LHCN-M2 (cell line): ENCODE measurements at regions not wholly inside any gene's neighbourhood (a gene's known extent, or its start where the extent isn't known, plus 50 kb on each side); places are given as distances from the start of the nearest gene placed in this dataset.
"Not testable (repeated sequence)": the region's sequence is repeated elsewhere in the genome, so short reads cannot be mapped to it uniquely, and the experiment has no call there.

Experiments
- DNase-seq: peaks from one replicate; pipeline ENCODE4 v3.0.0-alpha.2; 2012; ENCODE audit warnings: low read depth

DNA sequence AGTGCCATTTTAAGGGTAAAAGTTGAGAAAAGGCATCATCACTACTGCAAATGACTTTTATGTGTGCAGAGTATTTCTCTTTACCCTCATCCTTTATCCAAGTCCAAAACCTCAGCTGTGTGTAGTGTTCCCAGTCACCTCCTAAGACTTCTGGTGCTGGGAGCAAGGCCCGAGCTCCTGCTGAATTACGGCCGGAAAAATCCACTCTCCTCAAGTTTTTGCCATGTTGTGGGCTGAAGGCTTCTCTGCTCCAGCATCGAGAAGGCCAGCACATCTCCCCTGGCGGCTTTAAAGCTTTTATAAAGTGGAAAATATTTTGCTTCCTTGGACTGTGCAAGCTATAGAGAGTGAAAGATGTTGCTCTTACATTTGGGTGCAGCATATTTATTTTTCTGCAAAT is 153.2 kb upstream of the THBS2 start:
- DNase-seq: no peak

DNA sequence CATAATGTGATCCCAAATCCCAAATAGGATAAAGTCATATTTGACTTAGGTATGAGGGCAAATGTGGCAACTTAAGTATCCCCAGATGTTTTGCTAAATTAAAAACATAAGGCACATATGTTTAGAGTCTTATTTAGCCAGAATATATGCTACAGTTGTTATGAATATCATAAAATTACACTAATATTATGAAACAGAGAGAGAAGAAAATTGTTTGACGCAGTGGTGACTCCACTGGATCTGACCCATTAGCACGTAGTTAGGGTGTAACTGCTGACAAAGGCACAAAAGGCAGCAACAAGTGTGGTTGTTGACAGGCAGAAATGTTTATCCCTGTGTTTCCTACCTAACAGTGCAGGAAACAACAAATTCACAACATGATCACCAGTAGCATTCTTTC is 152.4 kb upstream of the THBS2 start:
- no peak for DNase-seq

DNA sequence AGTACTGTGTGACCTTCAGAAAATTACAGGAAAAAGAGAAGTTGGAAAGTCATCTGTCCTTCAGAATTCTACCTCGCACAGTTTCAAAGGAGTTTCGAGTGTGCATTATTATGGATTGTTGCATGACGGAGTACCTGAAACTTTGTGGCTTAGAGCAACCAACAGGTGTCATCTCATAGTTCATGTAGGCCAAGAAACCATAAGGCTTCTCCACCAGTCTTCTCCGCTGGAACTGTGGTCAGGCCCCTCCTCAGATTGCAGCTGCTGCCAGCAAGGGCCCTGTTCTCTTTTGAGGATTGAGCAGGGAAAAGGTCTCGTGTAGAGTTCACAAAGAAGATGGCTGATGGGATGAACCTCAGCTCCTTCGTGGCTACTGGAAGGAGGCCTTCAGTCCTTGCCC is 151.2 kb upstream of the THBS2 start:
- no peak for DNase-seq

DNA sequence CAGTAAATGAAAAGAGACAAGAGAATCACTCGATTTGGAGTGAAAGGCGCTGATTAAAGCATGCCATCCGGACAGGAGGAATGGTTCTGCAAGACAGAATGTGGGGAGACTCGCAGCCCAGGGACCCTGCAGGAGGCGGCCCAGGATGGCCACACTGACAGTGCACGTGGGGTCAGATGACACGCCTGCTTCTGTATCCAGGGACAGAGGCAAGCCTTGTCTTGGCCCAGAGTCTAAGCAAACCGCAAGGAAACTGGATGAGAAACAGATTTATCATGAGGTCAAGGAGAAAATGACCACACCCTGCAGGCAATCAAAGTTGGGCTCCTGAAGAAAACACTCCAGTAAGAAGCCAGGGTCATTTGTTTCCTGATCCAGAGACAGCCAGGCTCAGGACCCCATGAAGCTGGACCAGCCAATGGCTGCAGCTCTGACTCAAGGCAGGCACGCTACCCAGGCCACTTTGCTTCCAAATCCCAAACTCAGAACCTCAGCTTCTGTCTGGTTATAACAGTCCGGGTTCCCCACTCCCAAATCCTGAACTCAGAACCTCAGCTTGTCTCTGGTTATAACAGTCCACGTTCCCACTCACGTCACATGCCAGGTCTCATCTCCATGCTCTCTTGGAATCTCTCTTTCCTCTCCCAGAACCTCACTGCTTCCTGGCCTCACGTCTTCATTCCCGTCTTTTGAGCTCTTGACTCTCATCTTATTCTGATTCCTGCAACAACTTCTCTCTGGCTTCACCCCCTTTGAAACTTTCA is 144.9 kb upstream of the THBS2 start:
- DNase-seq: no peak

DNA sequence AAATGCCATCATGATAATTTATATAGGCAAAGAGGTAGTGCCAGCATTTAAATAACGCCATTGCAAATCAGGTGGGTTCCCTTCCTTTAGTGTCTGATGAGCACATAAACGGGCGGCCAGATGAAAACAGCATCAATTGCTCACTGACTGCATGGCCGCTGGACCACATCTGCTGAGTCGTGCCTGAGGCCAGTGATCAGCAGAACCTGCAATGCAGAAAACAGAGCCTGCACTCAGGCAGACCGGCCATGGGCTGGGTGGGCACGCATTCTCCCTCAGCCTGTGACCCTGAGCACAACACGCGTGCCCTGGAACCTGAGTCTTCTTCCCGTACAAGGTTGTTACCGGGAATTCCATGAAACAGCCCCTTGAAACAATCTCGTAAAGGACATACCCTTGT is 144.0 kb upstream of the THBS2 start:
- no peak for DNase-seq

DNA sequence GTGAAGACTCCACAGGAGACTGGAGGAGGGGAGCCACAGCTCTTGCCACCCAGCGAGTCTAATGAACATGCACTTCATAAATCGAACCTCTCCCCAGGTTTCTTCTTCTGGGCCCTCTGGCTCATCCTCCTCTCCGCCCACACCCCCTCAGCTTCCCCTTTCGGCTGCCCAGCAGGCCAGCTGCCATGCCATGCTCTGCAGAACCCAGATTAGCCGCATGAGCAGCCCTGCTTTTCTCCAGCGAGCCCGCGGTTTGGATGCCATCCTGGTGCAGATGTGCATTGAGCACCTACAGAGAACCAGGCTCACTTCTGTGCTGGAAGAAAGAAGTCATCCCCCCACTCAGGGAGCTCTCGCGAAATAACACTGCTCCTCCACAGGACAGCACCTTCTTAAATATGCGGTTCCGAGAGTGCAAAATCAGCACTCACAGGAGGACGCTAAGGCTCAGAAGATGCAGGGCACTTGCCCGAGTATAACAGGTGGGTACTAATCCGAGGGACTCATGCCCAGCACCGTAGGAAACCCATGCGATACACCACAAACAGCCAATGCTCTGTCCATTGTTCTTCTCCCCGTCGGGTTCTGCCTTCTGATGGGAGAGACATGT is 143.0 kb upstream of the THBS2 start:
- no peak for DNase-seq

DNA sequence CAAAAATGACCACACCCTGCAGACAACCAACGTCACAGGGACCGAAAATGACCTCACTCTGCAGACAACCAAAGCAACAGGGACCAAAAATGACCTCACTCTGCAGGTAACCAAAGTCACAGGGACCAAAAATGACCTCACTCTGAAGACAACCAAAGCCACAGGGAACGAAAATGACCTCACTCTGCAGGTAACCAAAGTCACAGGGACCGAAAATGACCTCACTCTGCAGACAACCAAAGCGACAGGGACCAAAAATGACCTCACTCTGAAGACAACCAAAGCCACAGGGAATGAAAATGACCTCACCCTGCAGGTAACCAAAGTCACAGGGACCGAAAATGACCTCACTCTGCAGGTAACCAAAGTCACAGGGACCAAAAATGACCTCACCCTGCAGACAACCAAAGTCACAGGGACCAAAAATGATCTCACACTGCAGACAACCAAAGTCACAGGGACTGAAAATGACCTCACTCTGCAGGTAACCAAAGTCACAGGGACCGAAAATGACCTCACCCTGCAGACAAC is 142.4 kb upstream of the THBS2 start:
- DNase-seq: not testable (repeated sequence)

DNA sequence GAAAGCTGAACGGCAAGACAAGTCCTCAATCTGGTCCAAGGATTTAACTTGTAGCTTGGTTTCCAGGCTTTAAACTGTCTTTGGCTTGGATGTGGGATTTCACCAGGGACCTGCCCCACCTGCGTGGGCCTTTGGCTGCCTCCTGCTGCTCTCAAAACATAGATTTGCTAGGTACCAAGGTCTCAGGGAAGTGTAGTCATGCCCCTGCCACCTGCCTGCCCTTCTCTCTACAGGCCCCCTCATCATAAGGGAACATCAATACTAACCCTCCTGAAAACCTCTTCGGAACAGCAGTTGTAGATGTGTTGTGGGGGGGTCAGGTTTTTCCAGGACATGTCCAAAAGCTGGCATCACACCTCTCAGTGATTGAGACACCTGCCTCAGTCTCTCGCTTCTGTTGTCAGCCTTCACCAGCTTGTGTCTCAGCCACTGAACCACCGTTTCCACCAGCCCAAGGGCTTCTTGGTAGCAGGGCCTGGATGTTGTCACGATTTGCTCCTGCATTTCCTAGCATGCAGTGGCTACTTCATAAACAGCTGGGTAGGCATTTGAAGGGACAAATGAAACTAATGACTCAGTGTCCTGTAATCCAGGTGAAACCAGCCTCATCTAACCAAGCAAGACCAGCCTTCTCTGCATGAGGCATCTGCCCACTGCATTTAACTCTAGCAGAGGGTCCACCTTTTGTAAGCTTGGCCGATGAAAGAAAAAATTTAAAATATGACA is 141.6 kb upstream of the THBS2 start:
- DNase-seq: no peak

DNA sequence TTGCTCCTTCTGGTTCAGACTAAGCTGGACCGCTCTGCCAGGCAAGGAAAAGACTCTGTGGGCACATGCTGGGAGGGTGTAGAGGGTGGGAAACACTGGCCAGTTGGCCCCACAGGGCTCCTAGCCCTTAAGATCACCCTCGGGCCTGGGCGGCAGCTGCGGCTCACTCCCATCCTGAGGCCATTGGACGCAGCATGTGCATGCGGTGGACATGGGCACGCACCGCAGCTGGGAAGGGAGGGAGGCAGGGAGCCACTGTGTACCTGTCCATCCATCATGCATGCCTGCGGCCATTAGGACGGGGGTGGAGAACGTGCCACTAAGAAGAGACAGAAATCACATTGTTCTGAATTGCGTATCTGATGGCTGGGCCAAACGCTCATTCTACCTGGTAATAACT is 140.1 kb upstream of the THBS2 start:
- no peak for DNase-seq

DNA sequence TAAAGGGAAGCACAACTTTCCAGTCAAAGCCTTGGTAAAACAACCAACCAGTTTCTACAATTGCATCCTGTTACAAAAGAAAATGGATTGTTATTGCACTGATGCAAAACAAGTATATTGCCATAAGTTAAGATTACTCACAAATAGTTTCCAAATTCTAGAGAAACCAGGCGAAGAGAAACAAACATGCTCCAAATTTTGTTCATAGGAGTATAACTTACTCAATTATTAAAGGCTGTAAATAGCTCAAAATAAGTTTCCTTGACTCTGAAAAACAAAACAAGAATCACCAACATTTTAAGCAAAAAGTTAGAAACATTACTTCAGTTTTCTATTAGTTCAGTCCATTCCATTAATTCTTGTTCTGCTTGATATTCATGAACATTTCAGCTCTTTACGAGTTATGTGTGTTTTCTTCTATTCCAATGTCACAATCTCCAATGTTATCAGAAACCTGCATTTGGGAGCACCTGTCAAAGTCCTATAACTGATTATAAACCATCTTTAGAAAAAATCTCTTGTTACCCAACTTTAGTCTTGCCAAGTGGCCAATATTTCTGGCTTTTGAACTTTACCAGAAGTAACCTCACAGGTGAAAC is 137.9 kb upstream of the THBS2 start:
- DNase-seq: no peak

DNA sequence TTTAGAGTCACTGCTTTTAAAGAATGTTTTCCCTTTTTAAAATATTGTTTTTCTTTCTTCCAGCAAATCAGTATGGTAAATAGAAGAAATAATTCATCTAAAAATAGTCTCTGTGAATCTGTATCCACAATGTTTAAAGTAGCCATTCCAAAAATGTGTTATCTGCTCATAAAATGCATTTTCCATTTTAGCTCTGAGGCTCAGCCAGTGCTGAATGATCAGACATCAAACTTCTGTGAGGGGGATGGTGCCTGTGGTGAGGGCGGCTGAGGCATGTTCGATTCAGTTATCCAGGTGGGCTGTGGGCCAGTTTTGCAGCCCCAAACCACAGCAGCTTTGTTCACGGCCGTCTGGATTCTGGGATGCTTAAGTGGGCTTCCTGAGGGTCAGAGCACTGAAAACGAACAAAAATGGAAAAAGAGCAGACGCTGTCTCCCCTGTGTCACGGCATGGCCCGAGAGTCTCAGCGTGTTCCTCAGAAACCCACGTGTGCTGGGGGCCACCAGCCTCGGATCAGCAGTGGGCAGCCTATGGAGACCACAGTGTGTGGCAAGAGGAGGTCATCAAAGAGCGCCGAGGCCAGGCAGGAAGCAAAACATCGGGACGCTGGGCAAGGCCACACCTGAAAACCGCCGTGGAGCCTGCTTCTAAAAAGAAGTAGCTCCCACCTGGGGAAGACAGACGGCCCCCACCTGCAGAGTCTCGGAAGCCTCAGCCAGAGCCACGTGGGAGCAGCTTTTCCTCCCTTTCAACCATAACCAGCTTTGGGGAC is 134.9 kb upstream of the THBS2 start:
- no peak for DNase-seq

DNA sequence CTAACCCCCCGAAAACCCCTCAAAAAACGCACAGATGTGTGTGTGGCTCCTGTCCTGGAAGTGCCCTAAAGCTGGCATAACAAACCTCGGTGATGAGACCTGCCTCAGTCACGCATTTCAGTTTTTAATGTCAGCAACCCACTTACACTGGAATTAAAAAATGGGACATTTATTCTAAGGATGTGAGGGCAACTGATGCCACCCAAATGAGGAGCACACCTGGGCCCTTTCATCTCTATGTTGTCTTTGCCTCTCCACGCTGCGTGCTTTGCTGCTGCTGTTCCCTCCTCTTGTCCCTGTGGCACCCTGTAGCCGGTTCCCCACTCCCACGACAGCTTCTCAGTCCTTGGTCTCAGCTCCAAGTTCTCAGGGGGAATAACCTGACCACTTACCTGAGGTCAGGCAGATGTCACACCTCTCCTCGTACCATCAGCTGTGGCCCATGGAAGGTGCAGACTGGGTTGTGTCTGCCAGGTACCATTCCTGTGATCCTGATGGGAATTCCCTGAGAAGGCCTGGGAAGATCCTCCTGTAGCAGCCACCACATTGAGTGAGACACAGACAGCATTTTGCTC is 134.2 kb upstream of the THBS2 start:
- no peak for DNase-seq

DNA sequence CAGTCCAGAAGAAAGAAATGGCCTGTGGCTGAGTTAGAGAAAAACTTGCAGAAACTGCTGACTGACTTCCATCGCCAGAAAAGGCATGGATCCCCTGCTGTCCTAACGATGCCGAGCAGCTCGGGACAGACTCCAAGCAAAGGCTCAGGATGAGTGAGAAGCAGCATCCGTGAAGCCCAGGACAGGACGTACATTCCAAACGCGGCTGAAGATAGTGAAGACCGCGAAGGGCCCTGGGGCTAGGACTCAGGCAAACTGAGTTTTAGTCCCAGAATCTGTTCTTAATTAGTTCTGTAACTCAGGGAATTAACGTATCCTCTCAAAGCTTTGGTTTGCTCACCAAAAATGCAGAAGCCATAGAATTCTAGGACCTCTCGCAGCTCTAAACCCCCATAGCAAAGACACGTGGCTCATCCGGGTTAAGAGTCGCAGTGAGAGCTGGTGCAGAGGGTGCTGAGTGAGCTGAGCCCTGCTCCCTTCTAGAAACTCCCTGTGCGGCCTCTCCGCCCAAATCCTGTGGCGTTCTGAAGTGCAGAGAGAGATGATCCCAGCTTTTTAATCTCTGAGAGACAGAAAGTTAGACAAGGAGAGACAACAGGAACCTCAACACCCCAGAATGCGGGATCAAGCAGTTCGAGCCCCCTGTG is 132.9 kb upstream of the THBS2 start:
- no peak for DNase-seq

DNA sequence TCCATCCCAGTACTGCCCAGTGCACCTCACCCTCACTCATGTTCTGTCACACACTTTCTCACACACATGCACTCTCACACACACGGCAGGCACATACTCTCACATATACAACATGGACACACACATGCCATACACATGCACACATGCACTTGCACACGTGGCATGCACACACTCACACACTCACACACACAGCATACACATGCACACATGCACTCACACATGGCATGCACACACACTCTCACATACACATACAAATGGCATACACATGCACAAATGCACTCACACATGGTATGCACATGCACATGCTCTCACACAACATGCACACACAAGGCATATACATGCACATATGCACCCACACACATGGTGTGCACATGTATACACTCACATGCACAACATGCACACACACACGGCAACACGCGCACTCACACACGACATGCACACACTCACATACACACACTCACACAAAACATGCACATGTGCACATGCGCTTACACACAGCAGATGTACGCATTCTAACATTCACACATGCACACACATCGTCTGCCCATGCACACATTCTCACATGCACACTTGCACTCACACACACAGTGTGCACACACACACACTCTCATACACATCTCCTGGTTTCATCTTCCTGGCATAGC is 131.7 kb upstream of the THBS2 start:
- DNase-seq: no peak

DNA sequence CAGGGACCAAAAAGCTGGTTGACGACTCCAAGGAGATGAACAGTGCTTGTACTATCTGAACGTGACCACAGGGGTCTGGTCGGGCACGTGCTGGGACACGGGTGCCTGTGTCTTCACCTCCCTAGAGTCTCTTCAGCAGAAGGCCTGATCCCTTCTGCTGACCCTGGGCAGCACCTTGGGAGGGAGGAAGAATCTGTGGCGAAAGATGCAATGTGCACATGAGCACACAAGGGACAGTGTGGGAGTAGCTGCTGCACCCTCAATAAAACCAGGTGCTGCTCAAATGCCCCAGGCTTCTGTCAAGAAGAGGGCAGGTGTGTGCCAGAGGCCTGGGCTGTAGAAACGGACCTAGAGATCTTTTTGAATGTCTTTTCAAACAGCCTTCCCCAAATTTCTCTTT is 130.6 kb upstream of the THBS2 start:
- no peak for DNase-seq

DNA sequence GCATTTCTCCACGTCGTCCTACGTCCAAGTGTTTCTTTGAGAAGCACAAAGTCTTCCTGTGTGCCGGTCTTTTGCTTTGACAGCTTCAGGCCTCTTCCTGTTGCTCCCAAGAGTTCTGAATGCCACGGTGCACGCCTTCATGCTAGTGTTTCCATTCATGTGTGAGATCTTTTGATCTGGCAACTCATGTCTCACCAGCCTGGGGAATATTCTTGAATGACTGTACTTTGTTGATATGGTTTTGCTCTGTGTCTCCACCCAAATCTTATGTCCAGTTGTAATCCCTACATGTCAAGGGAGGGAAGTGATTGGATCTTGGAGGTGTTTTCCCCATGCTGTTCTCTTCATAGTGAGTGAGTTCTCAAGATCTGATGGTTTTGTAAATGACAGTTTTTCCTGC is 129.6 kb upstream of the THBS2 start:
- DNase-seq: no peak

DNA sequence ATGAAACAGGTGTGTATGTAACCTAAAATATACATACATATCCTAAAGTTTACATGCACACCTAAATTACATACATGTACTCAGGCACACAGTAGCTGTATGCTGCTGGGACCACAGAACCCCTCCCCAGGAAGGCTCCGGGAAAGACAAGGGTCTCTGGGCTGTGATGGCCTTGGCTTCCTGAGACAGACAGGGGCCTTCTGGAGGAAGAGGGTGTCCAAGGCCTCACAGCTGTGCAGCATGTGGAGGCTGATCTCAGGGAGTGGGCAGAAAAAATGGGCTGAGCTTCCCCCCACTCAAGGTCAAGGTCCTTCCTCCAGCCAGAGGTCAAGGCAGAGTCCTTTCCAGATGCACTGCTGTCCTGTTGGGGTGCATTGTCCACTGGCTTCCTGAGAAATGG is 129.1 kb upstream of the THBS2 start:
- no peak for DNase-seq

DNA sequence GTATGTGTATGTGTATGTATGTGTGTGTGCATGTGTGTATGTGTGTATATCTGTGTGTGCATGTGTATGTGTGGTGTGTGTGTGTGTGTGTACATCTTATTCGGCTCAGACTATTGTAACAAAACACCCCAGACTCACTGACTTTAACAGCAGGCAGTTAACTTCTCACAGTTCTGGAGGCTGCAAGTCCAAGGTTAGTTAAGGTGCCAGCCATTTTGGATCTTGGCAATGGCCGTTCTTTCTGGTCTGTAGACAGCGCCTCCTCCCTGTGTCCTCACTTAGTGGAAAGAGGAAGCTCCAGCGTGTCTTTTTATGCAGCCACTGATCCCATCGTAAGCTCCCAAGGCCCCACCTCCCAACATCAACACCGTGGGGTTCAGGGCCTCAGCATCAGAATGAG is 128.3 kb upstream of the THBS2 start:
- DNase-seq: no peak

DNA sequence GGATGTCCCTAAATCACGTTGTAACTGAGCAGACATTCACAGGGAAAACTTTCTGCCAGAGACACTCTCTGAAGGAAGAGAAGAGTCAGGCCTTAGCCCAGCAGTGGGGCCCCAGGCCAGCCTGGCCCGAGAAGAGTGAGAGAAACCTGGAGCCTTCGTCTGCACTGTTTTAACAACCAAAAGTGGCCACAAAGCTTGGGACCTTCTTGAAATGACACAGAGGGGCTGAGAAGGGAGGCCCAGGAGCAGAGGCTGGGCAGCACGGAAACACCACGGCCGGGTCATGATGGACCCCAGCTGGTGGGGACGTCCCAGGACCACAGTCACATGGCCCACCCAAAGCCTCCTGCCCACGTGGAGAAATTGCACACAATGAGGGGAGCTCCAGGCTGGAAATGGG is 126.8 kb upstream of the THBS2 start:
- no peak for DNase-seq

DNA sequence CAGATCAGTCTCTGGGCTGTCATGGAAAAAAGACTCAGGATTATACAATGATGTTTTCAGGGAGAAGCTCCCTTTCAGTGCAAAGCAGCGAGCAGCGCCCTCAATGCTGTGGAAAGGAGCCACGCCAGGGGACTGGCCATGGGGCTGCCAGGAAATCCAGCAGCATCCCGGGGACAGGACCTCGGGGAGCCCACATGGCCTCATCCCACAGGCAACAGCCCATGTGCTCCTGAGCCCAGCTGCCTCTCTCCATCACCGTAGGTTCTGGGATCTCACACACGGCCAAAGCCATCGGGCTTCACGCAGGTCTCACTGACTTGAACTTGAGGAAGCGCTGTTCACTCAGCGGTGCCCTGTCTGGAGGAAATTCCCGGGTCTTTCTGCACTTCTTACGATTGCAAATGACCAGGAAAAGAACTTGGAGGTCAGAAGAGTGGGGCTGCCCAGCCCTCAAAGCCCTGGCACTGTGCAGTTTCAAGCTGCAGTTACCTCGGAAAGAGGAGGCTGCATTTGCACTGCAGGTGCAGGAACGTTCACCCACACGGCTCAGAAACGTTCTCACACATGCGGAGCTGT is 125.9 kb upstream of the THBS2 start:
- DNase-seq: no peak
